ENCODE measurements at regions not wholly inside any gene's neighbourhood (a gene's known extent, or its start where the extent isn't known, plus 50 kb on each side); places are given as distances from the start of the nearest gene placed in this dataset.

- no peak for DNase-seq (ENCODE audit: low spot score)
- in situ Hi-C loops (cut with HindIII; ENCODE audit: low sequenced_read_pairs), result no loop called here
Observed at GRCh38 chr12:92010368-92010767, 135.3 kb downstream of the BTG1 start.

- in situ Hi-C loops (cut with HindIII; ENCODE audit: low sequenced_read_pairs), result no loop called here
Observed at GRCh38 chr12:92008345-92008744, 137.3 kb downstream of the BTG1 start.

GRCh38 chr12:92007787-92008186, 137.9 kb downstream of the BTG1 start:
- peak; percentile 79 for DNase-seq (ENCODE audit: low spot score)
- in situ Hi-C loops (cut with HindIII; ENCODE audit: low sequenced_read_pairs), result no loop called here

More at GRCh38 chr12:92008345-92008744, 137.3 kb downstream of the BTG1 start:
- DNase-seq (ENCODE audit: low spot score), result no peak

- DNase-seq (ENCODE audit: low spot score), result peak; percentile 19
- in situ Hi-C loops (cut with HindIII; ENCODE audit: low sequenced_read_pairs), result no loop called here
Observed at GRCh38 chr12:92003701-92004100, 141.9 kb downstream of the BTG1 start.

- peak; percentile 66 for DNase-seq (ENCODE audit: low spot score)
- in situ Hi-C loops (cut with HindIII; ENCODE audit: low sequenced_read_pairs), result no loop called here
Observed at GRCh38 chr12:92002673-92003382, 142.8 kb downstream of the BTG1 start.

GRCh38 chr12:92002195-92002649, 143.4 kb downstream of the BTG1 start:
- in situ Hi-C loops (cut with HindIII; ENCODE audit: low sequenced_read_pairs), result no loop called here
- peak; percentile 36 for DNase-seq (ENCODE audit: low spot score)

- no peak for DNase-seq (ENCODE audit: low spot score)
- in situ Hi-C loops (cut with HindIII; ENCODE audit: low sequenced_read_pairs), result no loop called here
Observed at GRCh38 chr12:92000597-92000996, 145.0 kb downstream of the BTG1 start.

- DNase-seq (ENCODE audit: low spot score), result no peak
- in situ Hi-C loops (cut with HindIII; ENCODE audit: low sequenced_read_pairs), result no loop called here
Observed at GRCh38 chr12:91999823-92000222, 145.8 kb downstream of the BTG1 start.

- DNase-seq (ENCODE audit: low spot score), result no peak
- in situ Hi-C loops (cut with HindIII; ENCODE audit: low sequenced_read_pairs), result no loop called here
Observed at GRCh38 chr12:91998316-91998715, 147.3 kb downstream of the BTG1 start.

GRCh38 chr12:91994208-91994797, 151.3 kb downstream of the BTG1 start:
- in situ Hi-C loops (cut with HindIII; ENCODE audit: low sequenced_read_pairs), result no loop called here

GRCh38 chr12:91993287-91994017, 152.2 kb downstream of the BTG1 start:
- DNase-seq (ENCODE audit: low spot score), result no peak
- in situ Hi-C loops (cut with HindIII; ENCODE audit: low sequenced_read_pairs), result no loop called here

More at GRCh38 chr12:91994208-91994797, 151.3 kb downstream of the BTG1 start:
- peak; percentile 81 for DNase-seq (ENCODE audit: low spot score)

- in situ Hi-C loops (cut with HindIII; ENCODE audit: low sequenced_read_pairs), result no loop called here
- no peak for DNase-seq (ENCODE audit: low spot score)
Observed at GRCh38 chr12:91991399-91992187, 154.1 kb downstream of the BTG1 start.

GRCh38 chr12:91990525-91990924, 155.1 kb downstream of the BTG1 start:
- no peak for DNase-seq (ENCODE audit: low spot score)
- in situ Hi-C loops (cut with HindIII; ENCODE audit: low sequenced_read_pairs), result no loop called here

GRCh38 chr12:91989143-91989542, 156.5 kb downstream of the BTG1 start:
- in situ Hi-C loops (cut with HindIII; ENCODE audit: low sequenced_read_pairs), result no loop called here
- DNase-seq (ENCODE audit: low spot score), result no peak

- no peak for DNase-seq (ENCODE audit: low spot score)
- in situ Hi-C loops (cut with HindIII; ENCODE audit: low sequenced_read_pairs), result no loop called here
Observed at GRCh38 chr12:91988086-91988923, 157.3 kb downstream of the BTG1 start.

GRCh38 chr12:91986084-91986483, 159.6 kb downstream of the BTG1 start:
- in situ Hi-C loops (cut with HindIII; ENCODE audit: low sequenced_read_pairs), result no loop called here

GRCh38 chr12:91985002-91985787, 160.5 kb downstream of the BTG1 start:
- in situ Hi-C loops (cut with HindIII; ENCODE audit: low sequenced_read_pairs), result no loop called here
- DNase-seq (ENCODE audit: low spot score), result peak; percentile 54

More at GRCh38 chr12:91986084-91986483, 159.6 kb downstream of the BTG1 start:
- DNase-seq (ENCODE audit: low spot score), result peak; percentile 94

- no peak for DNase-seq (ENCODE audit: low spot score)
- in situ Hi-C loops (cut with HindIII; ENCODE audit: low sequenced_read_pairs), result no loop called here
Observed at GRCh38 chr12:91984556-91984955, 161.1 kb downstream of the BTG1 start.
